Activated T-cell treated with anti-CD3 and anti-CD28 coated beads for 24 hours (primary cell): ENCODE measurements at regions not wholly inside any gene's neighbourhood (a gene's known extent, or its start where the extent isn't known, plus 50 kb on each side); places are given as distances from the start of the nearest gene placed in this dataset.

Experiments
- DNase-seq: peaks from one replicate; pipeline ENCODE4 v3.0.0-alpha.2; 2020; ENCODE audit warnings: low read depth

- DNase-seq, result no peak
Measured at GRCh38 chr16:5590416-5590815, 492.8 kb upstream of the EEF2KMT start.

GRCh38 chr16:5589812-5590373, 492.3 kb upstream of the EEF2KMT start:
- DNase-seq, result no peak

DNA sequence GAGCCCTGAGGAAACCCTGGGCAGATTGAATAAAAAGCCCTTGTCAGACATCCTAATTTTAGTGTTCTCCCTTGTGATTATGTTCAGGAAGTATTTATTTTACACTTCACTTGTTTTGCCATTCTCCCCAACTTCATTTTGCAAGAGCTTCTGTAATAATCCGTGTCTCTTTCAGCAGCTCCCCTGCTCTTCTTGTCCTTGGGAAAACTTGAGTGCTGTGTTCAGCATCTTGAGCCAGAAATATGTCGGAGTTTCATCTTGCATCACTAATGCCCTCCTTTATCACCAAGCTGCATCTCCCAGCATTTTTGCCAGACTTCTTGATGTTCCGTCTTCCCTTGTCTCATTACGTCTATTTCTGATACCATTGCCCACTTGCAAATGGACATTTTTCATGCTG, 486.5 kb upstream of the EEF2KMT start:
- DNase-seq, result no peak

DNA sequence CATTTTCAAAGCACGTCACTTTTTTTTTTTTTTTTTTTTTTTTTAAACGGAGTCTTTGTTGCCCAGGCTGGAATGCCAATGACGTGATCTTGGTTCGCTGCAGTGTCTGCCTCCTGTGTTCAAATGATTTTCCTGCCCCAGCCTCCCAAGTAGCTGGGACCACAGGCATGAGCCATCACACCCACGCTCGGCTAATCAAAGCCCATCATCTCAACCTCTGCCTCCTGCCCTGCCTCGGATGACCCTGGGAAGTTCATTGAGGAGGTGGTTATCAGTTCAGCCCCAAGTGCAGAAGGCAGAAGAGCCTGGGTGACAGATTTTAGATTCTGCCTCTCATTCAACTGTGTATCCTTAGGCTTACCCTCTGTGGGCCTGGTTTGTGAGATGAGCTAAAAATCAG, 484.9 kb upstream of the EEF2KMT start:
- DNase-seq, result no peak

- DNase-seq, result no peak
Measured at GRCh38 chr16:5581908-5582307, 484.3 kb upstream of the EEF2KMT start.

DNA sequence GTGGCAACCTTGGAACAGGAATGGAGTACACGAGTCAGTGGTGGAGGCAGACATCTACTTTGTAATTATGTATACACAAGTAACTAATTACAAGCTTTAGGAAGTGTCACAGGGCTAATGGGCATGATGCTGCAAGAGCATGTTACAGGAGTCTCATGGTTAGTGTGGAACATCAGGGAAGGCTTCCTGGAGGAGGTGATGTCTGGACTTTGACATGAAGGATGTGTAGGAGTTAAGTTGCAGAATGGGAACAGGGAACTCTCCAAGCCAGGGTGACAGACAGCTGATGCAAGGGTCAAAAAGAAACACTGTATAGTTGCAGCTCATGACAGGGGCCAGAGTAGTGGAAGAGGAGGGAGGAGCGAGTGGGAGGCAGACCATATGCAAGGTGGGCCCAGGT, 483.8 kb upstream of the EEF2KMT start:
- DNase-seq, result no peak

DNA sequence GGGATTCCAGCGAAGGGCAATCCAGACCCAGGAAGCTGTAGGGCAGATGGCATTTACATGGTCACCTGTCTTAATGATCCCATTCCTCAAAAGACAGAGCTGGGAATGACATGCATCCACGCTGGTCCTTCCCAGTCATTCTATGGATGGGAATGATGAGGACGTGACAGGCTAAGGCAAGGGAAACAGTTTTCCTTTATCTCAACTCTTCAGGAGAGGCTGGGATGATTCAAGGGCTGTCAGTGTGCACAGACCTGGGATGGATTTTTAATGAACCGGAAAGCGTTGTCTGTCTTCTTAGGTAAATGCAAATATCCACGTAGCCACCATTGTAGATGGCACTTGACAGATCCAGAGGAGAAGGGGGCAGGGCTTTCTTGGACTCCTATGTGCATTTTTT, 483.2 kb upstream of the EEF2KMT start:
- no peak for DNase-seq

DNA sequence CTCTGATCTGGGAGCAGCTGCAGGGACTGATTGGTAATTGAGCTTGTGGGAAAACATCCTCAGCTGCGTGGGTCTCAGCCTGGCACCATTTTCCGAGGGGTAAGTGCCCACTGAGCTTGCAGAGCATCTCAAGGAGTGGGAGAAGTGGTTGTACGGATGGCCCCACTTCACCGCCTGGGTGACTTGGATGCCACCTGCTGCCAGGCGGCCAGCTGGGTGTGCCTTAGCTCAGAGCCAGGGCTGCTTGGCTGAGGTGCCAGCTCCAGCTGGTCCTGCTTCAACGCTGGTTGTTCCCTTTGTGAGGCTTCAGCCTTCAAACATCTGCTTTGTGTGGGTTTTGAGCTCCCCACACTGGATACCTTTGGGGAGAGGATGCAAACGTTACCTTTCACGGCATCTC, 482.7 kb upstream of the EEF2KMT start:
- DNase-seq, result no peak

DNA sequence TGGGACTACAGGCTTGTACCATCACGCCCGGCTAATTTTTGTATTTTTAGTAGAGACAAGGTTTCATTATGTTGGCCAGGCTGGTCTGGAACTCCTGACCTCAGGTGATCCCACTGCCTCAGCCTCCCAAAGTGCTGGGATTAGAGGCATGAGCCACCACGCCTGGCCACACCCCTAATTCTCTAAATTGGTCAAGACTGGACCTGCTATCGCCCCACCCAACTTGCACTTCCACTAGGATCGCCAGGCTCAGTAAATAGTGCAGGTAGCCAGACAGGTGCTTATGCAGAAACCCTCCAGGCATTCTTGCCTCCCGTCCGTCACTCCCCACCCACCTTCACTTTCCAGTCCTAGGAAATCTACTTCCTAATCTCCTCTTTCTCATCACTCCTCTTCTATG, 481.4 kb upstream of the EEF2KMT start:
- DNase-seq, result no peak

DNA sequence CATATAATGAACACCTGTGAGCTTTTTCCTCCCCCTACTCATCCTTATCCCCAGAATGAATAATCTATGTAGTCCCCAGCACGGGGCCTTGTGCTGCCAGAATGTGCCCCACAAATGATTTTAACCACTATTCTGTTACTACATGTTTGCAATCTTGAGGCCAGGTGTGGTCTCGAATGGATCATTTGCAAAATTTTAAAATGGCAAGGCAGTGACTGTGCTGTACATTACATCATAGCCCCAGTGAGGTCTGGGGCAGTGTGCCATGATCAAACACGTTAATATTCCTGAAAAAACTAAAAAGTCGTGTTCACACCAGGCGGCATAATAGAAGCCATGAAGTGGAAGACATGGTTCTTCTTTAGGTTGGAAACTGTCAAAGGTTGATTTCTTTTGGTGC, 479.9 kb upstream of the EEF2KMT start:
- no peak for DNase-seq

GRCh38 chr16:5575646-5576245, 478.2 kb upstream of the EEF2KMT start:
- DNase-seq, result no peak

DNA sequence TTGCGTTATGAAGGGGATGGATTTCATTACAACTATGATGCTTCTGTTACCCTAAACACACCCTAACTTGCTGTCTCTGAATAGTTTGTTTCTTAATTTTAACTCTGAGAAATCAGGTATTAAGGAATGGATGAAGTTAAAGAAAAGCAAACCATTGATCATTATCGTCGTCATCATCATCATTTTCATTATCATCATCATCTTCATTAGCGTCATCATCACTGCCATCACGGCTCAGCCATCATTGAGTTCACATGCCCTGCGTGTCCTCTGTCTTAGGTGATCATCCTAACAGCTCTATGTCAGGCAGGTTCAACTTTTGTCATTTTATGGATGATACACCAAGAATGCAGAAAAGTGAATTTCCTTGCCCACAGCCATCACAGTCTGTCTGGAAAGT, 477.5 kb upstream of the EEF2KMT start:
- DNase-seq, result no peak

GRCh38 chr16:5572056-5572455, 474.5 kb upstream of the EEF2KMT start:
- no peak for DNase-seq

- no peak for DNase-seq
Measured at GRCh38 chr16:5571446-5571845, 473.9 kb upstream of the EEF2KMT start.

DNA sequence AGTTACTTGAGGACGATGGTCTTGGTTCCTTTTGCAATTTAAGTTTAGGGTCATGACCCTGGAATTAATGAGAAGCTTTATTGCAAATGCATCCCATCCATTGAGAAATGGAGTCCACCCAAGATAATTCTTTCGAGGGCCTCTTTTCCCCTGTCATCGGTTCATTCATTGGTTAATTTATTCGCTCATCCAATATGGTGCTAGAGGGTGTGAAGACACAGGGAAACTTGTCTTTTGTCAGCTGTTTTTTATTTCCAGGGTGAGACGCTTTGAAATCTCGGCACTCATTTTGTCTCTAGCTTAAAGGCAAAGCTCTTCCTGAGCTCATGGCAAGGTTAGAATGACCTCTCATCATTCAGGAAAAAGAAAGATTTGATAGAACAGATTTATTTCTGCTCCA, 464.2 kb upstream of the EEF2KMT start:
- no peak for DNase-seq

DNA sequence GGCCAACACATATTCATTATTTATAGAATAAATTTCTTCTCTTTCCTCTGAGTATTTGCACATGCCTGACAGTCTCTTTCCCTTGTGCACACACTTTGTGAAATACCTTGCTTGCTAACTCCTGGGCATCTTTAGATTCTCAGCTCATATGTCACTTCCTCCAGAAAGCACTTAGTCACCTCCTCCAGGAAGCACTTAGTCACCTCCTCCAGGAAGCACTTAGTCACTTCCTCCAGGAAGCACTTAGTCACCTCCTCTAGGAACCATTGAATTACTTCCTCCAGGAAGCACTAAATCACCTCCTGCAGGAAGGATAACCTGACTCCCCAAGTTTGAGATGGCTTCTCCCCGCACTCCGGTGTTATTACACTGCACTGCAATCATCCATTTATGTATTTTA, 462.5 kb upstream of the EEF2KMT start:
- no peak for DNase-seq

DNA sequence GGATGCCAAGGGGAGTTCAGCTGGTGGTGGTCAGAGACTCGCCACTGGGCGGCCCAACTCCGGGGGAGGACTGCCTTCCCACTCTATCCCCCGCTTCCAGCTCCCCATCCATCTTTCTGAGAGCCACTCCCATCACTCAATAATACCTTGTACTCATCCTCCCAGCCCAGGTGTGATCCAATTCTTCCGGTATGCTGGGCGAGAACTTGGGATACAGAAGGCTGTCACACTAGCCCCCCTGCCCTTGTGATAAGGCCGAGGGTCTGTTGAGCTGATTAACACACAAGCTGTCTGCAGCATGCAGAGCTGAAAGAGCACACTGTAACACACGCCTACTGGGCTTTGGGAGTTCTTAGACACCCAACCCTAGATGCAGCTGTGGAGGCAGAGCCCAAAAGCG, 460.4 kb upstream of the EEF2KMT start:
- no peak for DNase-seq

DNA sequence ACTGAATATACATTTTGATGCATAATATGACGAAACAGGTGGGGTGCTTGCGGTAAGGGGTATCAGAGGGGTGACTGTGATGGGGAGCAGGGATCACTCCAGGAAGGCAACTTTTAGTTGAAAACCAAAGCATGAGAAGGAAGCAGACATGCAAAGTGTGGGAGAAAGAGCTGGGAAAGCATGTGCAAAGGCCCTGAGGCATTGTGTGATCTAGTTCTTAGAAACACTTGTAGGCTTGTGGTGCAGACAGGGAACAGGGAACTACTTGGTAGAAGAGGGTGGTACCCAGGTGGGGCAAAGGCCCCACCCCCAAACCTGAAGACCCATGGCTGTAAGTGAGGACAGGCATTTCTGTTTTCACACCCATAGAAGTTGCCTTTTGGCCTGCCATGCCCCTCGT, 459.9 kb upstream of the EEF2KMT start:
- no peak for DNase-seq

DNA sequence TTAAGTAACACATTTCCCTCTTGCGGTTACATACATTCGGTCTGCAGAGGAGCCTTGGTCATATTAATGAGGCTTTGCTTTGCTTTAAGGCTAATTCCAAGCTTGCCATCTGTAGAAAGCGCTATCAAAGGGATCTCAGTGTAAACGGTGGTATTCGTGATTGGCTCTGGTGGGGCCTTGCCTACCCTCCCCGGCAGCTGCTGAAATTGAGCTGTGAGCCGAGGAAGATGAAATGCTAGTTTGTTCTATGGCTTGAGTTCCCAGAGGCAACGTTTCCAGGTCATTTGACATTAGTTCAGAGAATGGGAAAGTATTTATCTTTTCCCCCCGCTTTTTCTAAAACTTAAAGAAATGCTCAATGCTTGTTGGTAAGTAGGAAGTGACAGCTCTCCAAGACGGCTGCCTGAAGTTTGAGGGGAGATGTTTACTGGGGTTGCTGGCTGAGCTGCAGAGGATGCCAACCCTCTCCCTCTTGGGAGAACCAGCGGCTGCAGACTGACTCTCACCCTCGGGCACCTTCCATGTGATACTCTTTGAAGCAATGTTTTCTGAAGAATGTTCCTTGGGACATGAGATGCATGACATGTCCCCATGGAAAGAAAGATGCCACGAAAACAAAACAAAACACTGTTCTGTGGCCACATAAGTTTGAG, 458.7 kb upstream of the EEF2KMT start:
- no peak for DNase-seq

DNA sequence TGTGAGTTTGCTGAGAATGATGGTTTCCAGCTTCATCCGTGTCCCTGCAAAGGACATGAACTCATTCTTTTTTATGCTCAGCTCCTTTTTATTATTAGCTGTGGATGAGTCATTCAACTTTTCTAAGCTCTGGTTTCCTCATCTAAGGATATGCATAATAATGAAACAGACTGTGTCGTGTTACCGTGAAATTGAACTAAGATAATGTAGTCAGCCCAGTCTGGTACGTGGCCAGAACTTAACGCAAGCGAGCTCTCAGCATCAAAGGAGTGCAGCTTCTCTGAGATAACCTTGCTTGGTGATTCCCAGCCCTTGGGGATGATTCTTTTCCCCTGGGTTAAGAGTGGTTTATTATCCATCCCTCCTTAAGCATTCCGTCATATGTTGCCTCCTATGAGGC, 454.3 kb upstream of the EEF2KMT start:
- DNase-seq, result no peak

DNA sequence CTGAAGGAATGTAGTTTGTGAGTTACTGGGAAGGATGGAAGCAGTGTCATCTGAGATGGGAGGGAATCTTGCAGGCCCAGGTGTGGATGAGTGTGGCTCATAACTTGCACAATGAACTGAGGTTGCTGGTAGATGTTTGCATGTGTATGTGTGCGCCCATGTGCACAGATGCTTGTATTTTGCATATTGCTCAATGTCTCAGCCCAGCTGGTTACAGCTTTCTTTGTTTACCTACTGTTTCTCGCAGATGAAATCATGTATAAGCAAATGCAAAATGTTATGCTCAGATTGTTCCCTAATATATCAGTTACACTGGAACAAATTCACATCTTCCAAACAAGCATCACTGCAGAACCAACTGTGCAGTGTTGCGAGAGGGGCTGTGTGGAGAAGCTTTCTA, 452.2 kb upstream of the EEF2KMT start:
- no peak for DNase-seq

- no peak for DNase-seq
Measured at GRCh38 chr16:5541356-5541755, 443.8 kb upstream of the EEF2KMT start.

GRCh38 chr16:5537347-5537746, 439.8 kb upstream of the EEF2KMT start:
- DNase-seq, result no peak

DNA sequence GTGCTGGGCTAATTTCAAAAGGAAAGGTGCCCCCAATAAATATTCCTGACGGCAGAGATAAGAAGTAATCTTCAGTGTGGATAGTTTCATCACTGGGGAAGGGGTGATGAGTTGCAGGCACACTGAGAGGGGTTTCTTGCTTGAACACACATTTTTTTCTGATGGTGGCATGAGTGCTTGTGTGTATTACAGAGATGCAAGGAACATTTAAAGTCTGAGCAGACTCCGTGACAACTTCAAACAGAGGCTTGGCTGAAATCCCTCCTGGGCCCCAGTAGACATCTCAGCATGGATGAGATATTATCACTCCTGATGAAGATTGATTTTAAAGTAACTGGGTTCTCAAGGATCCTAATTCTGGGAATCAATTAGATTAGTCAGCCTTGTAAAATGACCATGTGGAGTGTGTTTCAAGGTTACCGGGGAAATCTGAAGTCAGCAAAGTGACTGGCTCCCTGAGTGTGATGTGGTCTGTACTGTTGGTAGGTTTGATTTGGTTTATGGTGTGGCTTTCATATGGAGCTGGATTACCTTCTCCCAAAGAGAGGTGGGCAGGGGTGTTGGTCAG, 435.8 kb upstream of the EEF2KMT start:
- no peak for DNase-seq
